ENCODE measurements at regions not wholly inside any gene's neighbourhood (a gene's known extent, or its start where the extent isn't known, plus 50 kb on each side); places are given as distances from the start of the nearest gene placed in this dataset.
"Not testable (repeated sequence)": the region's sequence is repeated elsewhere in the genome, so short reads cannot be mapped to it uniquely, and the experiment has no call there.

DNA sequence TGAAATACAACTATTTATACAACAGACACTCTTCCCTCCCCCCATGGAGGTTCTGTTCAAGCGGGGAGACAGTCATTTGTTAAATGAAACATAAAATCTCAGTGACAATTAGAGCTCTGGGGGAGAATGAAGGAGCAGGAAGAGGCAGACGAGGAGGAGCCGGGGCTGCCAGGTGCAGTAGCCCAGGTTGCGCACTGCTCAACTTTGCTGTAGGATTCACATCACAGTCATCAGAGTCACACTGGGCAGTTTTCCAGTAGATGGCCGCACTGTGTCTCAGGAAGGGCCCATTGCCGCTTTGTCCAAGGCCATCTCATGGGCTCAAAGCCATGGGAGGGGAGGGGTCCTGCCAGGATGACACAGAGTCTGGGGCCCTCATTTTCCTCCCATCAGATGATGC lies 342.4 kb downstream of the ADGRD1 start:
- H3K4me3 ChIP-seq; in situ Hi-C loops (cut with MboI; ENCODE audit: low sequenced_read_pairs in 4 of 4); DNase-seq; H3K27ac ChIP-seq; H3K27me3 ChIP-seq; H3K4me1 ChIP-seq; ATAC-seq; H3K36me3 ChIP-seq; H3K9me3 ChIP-seq: not testable (repeated sequence)
- intact Hi-C loops (cut with DNase I; ENCODE audit: low total_unique reads): loop anchor here (10.0 kb wide), 1 partner anchor 369 kb away; no protein-coding TSS in a partner anchor

DNA sequence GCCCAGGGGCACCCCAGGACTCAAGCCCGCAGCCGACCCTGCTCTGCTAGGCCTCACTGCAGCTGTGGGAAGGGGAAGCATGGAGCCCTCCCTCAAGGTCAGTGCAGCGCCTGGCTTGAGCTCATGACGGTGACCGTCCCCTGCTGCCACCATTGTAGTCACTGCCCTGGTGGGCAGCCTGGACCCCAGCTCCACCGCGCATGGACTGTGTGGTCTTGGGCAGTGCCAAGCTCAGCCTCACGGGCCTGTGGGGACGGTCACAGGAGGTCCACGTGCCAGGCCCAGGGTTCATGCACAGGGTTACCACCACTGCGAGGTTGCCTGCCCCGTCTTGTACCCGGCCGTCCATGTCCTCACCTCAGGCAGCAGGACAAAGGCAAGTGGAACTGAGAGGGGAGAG lies 342.9 kb downstream of the ADGRD1 start:
- in situ Hi-C loops (cut with MboI; ENCODE audit: low sequenced_read_pairs in 4 of 4); ATAC-seq; H3K4me1 ChIP-seq; H3K9me3 ChIP-seq; H3K27ac ChIP-seq; H3K27me3 ChIP-seq; H3K4me3 ChIP-seq; H3K36me3 ChIP-seq; DNase-seq: not testable (repeated sequence)
- intact Hi-C loops (cut with DNase I; ENCODE audit: low total_unique reads): loop anchor here (10.0 kb wide), 1 partner anchor 368 kb away; no protein-coding TSS in a partner anchor

DNA sequence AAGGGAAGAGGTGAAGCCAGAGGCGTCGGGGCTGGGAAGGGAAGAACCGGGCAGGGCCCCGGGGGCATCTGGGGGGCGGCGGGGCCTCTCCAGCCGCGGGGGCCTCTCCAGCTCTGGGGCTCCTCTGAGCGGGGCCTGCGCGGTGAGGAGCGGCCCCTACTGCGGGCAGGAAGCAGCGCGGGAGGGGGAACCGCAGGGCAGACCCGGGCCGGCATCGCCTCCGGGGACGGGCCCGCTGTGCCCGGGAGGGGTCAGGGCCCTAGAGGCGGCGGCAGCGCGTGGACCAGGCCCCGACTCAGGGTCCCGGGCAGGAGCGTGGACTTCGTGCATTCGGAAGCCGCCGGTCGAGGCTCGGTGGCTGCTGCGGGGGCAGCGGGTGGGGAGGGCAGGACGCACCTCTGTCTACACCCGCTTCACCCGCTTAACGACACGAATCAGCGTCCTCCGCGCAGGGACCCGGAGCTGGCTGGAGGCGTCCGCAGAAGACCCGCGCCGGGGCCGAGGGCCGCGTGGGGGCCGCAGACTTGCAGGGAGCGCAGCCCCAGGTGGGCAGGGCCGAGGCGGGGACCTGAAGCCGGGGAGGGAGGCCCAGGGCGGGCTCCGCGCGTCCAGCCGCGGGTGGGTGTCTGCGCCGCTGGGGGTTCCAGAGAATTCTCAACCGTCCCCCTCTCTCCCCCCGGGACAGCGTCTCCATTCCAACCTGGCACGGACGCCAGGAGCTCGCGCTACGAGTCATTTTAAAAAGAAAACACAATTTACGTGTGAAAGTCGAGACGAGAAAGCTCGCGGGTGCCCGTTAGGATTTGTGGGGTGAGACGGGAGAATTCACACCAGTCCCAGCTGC lies 345.0 kb downstream of the ADGRD1 start:
- H3K27ac ChIP-seq; H3K36me3 ChIP-seq; H3K9me3 ChIP-seq; H3K27me3 ChIP-seq; DNase-seq; in situ Hi-C loops (cut with MboI; ENCODE audit: low sequenced_read_pairs in 4 of 4); H3K4me1 ChIP-seq; H3K4me3 ChIP-seq; ATAC-seq: not testable (repeated sequence)
- intact Hi-C loops (cut with DNase I; ENCODE audit: low total_unique reads): loop anchor here (10.0 kb wide), 1 partner anchor 366 kb away; no protein-coding TSS in a partner anchor

DNA sequence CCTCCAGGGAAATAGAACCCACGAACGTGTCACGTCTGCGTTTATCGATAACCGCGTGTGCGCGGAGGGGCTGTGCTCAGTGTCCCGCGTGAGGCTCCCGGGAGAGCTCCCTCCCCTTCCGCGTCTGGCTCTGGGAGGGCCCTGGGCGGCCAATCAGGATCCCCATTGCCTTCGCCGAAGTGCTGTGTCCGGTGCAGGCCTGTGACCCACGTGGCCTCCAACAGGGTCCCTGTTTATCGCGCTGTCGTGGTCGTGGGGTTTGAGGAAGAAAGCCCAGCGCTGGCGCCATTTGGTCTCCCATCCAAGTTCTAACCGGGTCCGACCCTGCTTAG lies 345.6 kb downstream of the ADGRD1 start:
- in situ Hi-C loops (cut with MboI; ENCODE audit: low sequenced_read_pairs in 4 of 4); ATAC-seq: not testable (repeated sequence)
- intact Hi-C loops (cut with DNase I; ENCODE audit: low total_unique reads): loop anchor here (10.0 kb wide), 1 partner anchor 365 kb away; no protein-coding TSS in a partner anchor

DNA sequence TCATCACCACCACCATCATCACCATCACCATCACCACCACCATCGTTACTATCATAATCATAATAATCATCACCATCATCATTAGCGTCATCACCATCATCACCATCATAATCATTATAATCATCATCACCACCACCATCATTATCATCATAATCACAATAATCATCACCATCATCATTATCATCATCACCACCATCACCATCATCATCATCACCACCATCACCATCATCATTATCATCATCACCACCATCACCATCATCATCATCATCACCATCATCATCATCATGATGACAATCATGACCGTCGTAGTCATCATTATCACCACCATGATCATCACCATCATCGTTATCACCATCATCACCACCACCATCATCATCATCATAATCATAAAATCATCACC lies 349.9 kb downstream of the ADGRD1 start:
- H3K36me3 ChIP-seq; H3K4me3 ChIP-seq; intact Hi-C loops (cut with DNase I; ENCODE audit: low total_unique reads); H3K27ac ChIP-seq; H3K4me1 ChIP-seq; DNase-seq; ATAC-seq; H3K9me3 ChIP-seq; H3K27me3 ChIP-seq: not testable (repeated sequence)
- in situ Hi-C loops (cut with MboI; ENCODE audit: low sequenced_read_pairs in 4 of 4): loop anchor here in 1 of 4 donors (25.0 kb wide), 1 partner anchor 334 kb away; no protein-coding TSS in a partner anchor

More for the DNA sequence above, 345.6 kb downstream of the ADGRD1 start:
- not testable (repeated sequence) for DNase-seq, H3K36me3 ChIP-seq, H3K4me3 ChIP-seq, H3K27ac ChIP-seq, H3K9me3 ChIP-seq, H3K27me3 ChIP-seq, H3K4me1 ChIP-seq

DNA sequence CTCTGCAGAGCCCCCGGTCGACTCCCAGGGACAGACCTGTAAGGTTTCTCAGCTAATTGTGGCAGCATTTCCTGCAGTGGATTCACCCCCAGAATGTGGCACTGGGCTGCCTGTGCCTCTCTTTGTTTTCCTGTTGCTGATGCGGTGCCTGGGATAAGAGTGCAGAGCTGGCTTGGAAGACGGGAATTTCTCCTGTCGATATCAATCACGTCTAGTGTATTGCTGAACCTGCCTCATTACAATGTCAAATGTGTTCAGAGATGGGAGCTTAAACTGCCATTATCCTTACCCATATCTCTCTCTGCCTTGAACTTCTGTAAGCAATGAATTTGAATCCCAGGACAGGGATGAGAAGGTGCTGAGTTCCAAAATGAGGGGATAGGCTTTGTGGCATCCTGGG lies 350.9 kb downstream of the ADGRD1 start:
- in situ Hi-C loops (cut with MboI; ENCODE audit: low sequenced_read_pairs in 4 of 4): loop anchor here in 1 of 4 donors (25.0 kb wide), 1 partner anchor 333 kb away; no protein-coding TSS in a partner anchor
- H3K9me3 ChIP-seq; H3K36me3 ChIP-seq; ATAC-seq; intact Hi-C loops (cut with DNase I; ENCODE audit: low total_unique reads); H3K4me3 ChIP-seq; H3K27ac ChIP-seq; H3K27me3 ChIP-seq; DNase-seq; H3K4me1 ChIP-seq: not testable (repeated sequence)

DNA sequence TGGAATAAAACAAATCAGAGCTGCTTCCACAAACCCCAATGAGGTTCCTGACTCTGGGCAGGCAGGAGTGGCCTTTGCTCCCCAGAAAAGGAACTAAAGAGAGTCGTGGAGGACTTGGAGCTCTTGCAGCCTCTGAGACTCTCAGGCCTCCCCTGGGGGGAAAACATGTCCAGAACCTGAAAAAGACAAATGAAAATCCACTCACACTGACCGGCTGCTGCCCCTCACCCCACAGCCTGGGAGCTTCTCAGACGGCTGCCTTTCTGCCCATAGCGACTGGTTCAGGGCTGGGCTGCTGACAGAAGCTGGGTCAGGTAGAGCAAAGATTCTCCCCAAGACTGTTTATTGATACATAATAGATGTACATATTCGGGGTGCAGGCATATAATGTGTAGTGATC lies 356.0 kb downstream of the ADGRD1 start:
- no peak for ATAC-seq
- TF ChIP-seq, protein P1, sequence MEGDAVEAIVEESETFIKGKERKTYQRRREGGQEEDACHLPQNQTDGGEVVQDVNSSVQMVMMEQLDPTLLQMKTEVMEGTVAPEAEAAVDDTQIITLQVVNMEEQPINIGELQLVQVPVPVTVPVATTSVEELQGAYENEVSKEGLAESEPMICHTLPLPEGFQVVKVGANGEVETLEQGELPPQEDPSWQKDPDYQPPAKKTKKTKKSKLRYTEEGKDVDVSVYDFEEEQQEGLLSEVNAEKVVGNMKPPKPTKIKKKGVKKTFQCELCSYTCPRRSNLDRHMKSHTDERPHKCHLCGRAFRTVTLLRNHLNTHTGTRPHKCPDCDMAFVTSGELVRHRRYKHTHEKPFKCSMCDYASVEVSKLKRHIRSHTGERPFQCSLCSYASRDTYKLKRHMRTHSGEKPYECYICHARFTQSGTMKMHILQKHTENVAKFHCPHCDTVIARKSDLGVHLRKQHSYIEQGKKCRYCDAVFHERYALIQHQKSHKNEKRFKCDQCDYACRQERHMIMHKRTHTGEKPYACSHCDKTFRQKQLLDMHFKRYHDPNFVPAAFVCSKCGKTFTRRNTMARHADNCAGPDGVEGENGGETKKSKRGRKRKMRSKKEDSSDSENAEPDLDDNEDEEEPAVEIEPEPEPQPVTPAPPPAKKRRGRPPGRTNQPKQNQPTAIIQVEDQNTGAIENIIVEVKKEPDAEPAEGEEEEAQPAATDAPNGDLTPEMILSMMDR (IDR thresholded peaks at IDR 0.05 in 4 of 5, conservative IDR thresholded peaks at IDR 0.05 in 1 of 5): no peak
- no peak for TF ChIP-seq POLR2A (IDR thresholded peaks at IDR 0.05)
- Histone ChIP-seq H3K4me1 (no peaks in the 10 kb centered on the region), H3K9me3 (no peaks in the 10 kb centered on the region), H3K4me3 (no peak overlapping the region), H3K27me3 (peaks cover 0 to 8% (median 3%) of the 10 kb centered on the region in 3 donors), H3K27ac (no peak overlapping the region), H3K36me3 (no peaks in the 10 kb centered on the region)
- intact Hi-C loops (cut with DNase I; ENCODE audit: low total_unique reads): no loop called here
- DNase-seq: no peak
- in situ Hi-C loops (cut with MboI; ENCODE audit: low sequenced_read_pairs in 4 of 4): loop anchor here in 1 of 4 donors (25.0 kb wide), 1 partner anchor 328 kb away; no protein-coding TSS in a partner anchor

DNA sequence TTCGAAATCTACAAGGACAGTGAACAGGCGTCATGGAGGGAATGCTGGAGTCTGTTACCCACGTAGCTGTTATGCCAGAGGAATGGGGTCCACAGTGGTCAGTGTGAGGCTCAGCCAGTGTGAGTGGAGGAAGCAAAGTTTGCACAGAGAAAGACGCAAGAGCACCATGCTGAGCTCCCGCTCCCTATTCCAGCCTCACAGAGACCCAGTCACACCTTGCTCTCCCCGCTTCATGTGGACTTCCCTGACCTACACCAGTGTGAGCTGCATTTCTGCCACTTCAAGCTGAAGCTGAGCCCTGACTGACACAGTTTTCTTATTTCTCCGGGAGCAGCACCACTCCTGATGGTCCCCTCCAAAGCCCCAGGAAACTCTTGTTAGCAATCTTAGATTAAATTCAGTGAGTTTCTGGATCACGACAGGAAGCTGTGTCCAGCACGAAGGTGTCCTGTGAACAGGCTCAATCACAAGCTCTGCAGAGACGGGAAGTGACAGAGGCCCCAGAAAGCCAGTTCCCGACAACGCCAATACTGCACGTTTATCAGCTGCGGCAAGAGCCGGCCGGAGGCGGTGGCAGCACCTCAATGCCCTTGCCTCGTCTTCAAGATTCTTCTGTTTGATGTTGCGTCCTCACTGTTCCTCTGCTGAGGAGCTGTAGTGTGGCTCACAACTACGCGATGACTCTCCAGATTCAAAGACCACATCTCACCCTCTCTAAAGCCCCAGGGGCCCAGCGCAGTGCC lies 356.7 kb downstream of the ADGRD1 start:
- H3K4me3 ChIP-seq; H3K27ac ChIP-seq; H3K4me1 ChIP-seq; ATAC-seq; intact Hi-C loops (cut with DNase I; ENCODE audit: low total_unique reads); H3K9me3 ChIP-seq; DNase-seq; H3K27me3 ChIP-seq; H3K36me3 ChIP-seq: not testable (repeated sequence)
- in situ Hi-C loops (cut with MboI; ENCODE audit: low sequenced_read_pairs in 4 of 4): loop anchor here in 1 of 4 donors (25.0 kb wide), 1 partner anchor 327 kb away; no protein-coding TSS in a partner anchor

DNA sequence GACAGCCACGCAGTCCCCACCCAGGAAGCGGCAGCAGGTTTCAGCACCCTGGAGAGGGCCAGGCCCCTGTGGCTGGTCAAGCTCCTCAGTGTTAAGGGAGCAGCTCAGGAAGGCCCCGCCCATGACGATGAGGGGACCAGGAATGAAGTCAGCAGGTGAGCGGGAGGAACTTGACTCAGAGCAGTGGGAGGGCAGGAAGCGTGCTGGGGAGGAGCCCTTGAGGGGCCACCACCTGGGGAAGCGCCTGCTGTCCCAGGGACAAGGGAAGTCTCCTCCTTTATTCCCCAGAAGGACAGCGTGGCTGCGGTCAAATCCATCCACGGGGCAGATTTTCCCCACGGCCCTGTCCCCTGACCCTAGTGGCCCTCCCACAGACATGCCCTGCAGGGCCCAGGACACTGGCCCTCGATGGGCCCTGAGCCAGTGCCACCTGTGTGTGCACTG lies 357.6 kb downstream of the ADGRD1 start:
- intact Hi-C loops (cut with DNase I; ENCODE audit: low total_unique reads); H3K27me3 ChIP-seq; ATAC-seq; H3K4me1 ChIP-seq; H3K36me3 ChIP-seq; H3K27ac ChIP-seq; DNase-seq; H3K9me3 ChIP-seq; H3K4me3 ChIP-seq: not testable (repeated sequence)
- in situ Hi-C loops (cut with MboI; ENCODE audit: low sequenced_read_pairs in 4 of 4): loop anchor here in 1 of 4 donors (25.0 kb wide), 1 partner anchor 326 kb away; no protein-coding TSS in a partner anchor

Data from gastrocnemius medialis (tissue), 4 donors.